Pancreas (tissue), 10 donors: ENCODE measurements at regions not wholly inside any gene's neighbourhood (a gene's known extent, or its start where the extent isn't known, plus 50 kb on each side); places are given as distances from the start of the nearest gene placed in this dataset.

Source experiments
- ATAC-seq, 4 donors: fragments of 200-7000 bp; cut with Tn5 transposase; one replicate each; pipeline versions ENCODE4 v1.8.0 to v1.9.1; 2020; ENCODE audit warnings: mild to moderate bottlenecking in 4 of 4, moderate library complexity in 4 of 4
- DNase-seq, 6 donors: peaks; one replicate each; pipeline ENCODE4 v3.0.0-alpha.2; 2020
- FAIRE-seq: peaks from 2 replicates; lab custom pipeline; 2012; peaks lifted over from hg19 to GRCh38; lab: Jason Lieb, UNC
- H3K27ac ChIP-seq, 4 donors: fragments of 200-600 bp; sonication (generic); 1 replicate in 3 of 4; 2 replicates in 1 of 4; pipeline versions ENCODE4 v1.5.0 to v1.8.0; 2020
- H3K27me3 ChIP-seq, 4 donors: fragments of 200-600 bp; one replicate each; pipeline ENCODE4 v1.8.0; 2021
- H3K36me3 ChIP-seq, 3 donors: fragments of 200-600 bp; sonication (generic) in 1 of 3; one replicate each; pipeline versions ENCODE4 v1.5.0 to v1.8.0; 2020 to 2021
- H3K4me1 ChIP-seq, 3 donors: fragments of 200-600 bp; one replicate each; pipeline ENCODE4 v1.8.0; 2021
- H3K4me3 ChIP-seq, 4 donors: fragments of 200-600 bp; sonication (generic) in 2 of 4; one replicate each; pipeline versions ENCODE4 v1.5.0 to v1.8.0; 2020 to 2021
- H3K9me3 ChIP-seq, 4 donors: fragments of 200-600 bp; one replicate each; pipeline ENCODE4 v1.8.0; 2021
- CTCF ChIP-seq, 4 donors: fragments of 200-600 bp; sonication (generic) in 3 of 4; IDR thresholded peaks; one replicate each; pipeline versions ENCODE4 v1.5.0 to v1.8.0; 2021; ENCODE audit warnings: antibody characterized with exemption in 4 of 4
- WGBS, 2 donors: extraction: QIAGEN DNeasy Blood & Tissue Kit; methylation state at CpG; one replicate each; pipeline ENCODE4 v1.1.7; 2013; 5-methylcytosine and 5-hydroxymethylcytosine counted together
- intact Hi-C, 3 donors: fragments of 100-400 bp; cut with DNase I; formaldehyde crosslinking; loops; one replicate each; pipeline versions ENCODE4 v1.11.1 to v1.14.2; 2022
- donor health status: healthy with polysubstance abuse.
- donor health status: DM: no; HTN: no; CAD: no; lungs with moderate emphysema.
- donor health status: DM: no; HTN: no; CAD: no.
- donor health status: control.
- donor health status: control.
- donor health status: Bipolar disorder and iron deficiency.
- donor health status: DM: yes; HTN: yes; CAD: no.
- donor health status: DM: no; HTN: no; CAD: no.
- donor health status: DM: no; HTN: no; CAD: no.
- donor health status: DM: yes; HTN: yes; CAD: no.

GRCh38 chr3:6105187-6105586 lies 755.7 kb upstream of the GRM7 start:
- no peak for DNase-seq
- TF ChIP-seq CTCF (IDR thresholded peaks at IDR 0.05) = no peak
- Histone ChIP-seq H3K4me1 (no peaks in the 10 kb centered on the region), H3K4me3 (no peak overlapping the region), H3K36me3 (no peaks in the 10 kb centered on the region), H3K27ac (no peak overlapping the region), H3K9me3 (no peaks in the 10 kb centered on the region), H3K27me3 (no peaks in the 10 kb centered on the region)
- no peak for FAIRE-seq
- ATAC-seq = no peak
- intact Hi-C loops = no loop called here

- no peaks in the 10 kb centered on the region for H3K4me1 ChIP-seq
- no peak for ATAC-seq
- H3K27me3 ChIP-seq = no peaks in the 10 kb centered on the region
- H3K4me3 ChIP-seq = no peak overlapping the region
- no peak overlapping the region for H3K27ac ChIP-seq
- no peak for TF ChIP-seq CTCF (IDR thresholded peaks at IDR 0.05)
- no peaks in the 10 kb centered on the region for H3K9me3 ChIP-seq
- no peak for DNase-seq
- WGBS, 2 donors = 78 to 83% methylated on average over 7 of the region's 7 CpGs
- FAIRE-seq = no peak
- intact Hi-C loops = no loop called here
- no peaks in the 10 kb centered on the region for H3K36me3 ChIP-seq
Measured at GRCh38 chr3:6108957-6109356, 752.0 kb upstream of the GRM7 start.

- FAIRE-seq (no peak), ATAC-seq (no peak), DNase-seq (no peak)
- Histone ChIP-seq H3K4me1 (no peaks in the 10 kb centered on the region), H3K27me3 (no peaks in the 10 kb centered on the region), H3K9me3 (no peaks in the 10 kb centered on the region), H3K36me3 (no peaks in the 10 kb centered on the region), H3K27ac (no peak overlapping the region), H3K4me3 (no peak overlapping the region)
- intact Hi-C loops = no loop called here
- no peak for TF ChIP-seq CTCF (IDR thresholded peaks at IDR 0.05)
- 89% methylated on average over 3 of the region's 3 CpGs for WGBS, 2 donors
Measured at GRCh38 chr3:6110451-6110850, 750.5 kb upstream of the GRM7 start.

GRCh38 chr3:6112546-6112945 lies 748.4 kb upstream of the GRM7 start:
- no peak for DNase-seq
- H3K4me3 ChIP-seq = no peak overlapping the region
- H3K27me3 ChIP-seq = no peaks in the 10 kb centered on the region
- TF ChIP-seq CTCF (IDR thresholded peaks at IDR 0.05) = no peak
- no peak overlapping the region for H3K27ac ChIP-seq
- FAIRE-seq = no peak
- H3K9me3 ChIP-seq = no peaks in the 10 kb centered on the region
- no peaks in the 10 kb centered on the region for H3K36me3 ChIP-seq
- ATAC-seq = no peak
- intact Hi-C loops = no loop called here
- WGBS, 2 donors = 50 to 62% methylated on average over 3 of the region's 3 CpGs
- no peaks in the 10 kb centered on the region for H3K4me1 ChIP-seq

- intact Hi-C loops = no loop called here
- no peak overlapping the region for H3K27ac ChIP-seq
- no peak for TF ChIP-seq CTCF (IDR thresholded peaks at IDR 0.05)
- WGBS, 2 donors = 19 to 31% methylated on average over 2 of the region's 2 CpGs
- no peaks in the 10 kb centered on the region for H3K9me3 ChIP-seq
- H3K36me3 ChIP-seq = no peaks in the 10 kb centered on the region
- H3K4me3 ChIP-seq = no peak overlapping the region
- FAIRE-seq (no peak), DNase-seq (peak in 1 of 6 donors; percentile 6), ATAC-seq (peak in 2 of 4 donors; percentile 69 to 79)
- no peaks in the 10 kb centered on the region for H3K27me3 ChIP-seq
- H3K4me1 ChIP-seq = no peaks in the 10 kb centered on the region
Measured at GRCh38 chr3:6113338-6113737, 747.6 kb upstream of the GRM7 start.
